DMS53 treated with DMSO at 0.1 percent for 48 hours (cell line): ENCODE measurements at regions not wholly inside any gene's neighbourhood (a gene's known extent, or its start where the extent isn't known, plus 50 kb on each side); places are given as distances from the start of the nearest gene placed in this dataset.

Experiments
- DNase-seq: peaks from one replicate; lab custom pipeline; 2025; ENCODE audit not compliant: unreplicated experiment; lab: John Stamatoyannopoulos, UW

DNA sequence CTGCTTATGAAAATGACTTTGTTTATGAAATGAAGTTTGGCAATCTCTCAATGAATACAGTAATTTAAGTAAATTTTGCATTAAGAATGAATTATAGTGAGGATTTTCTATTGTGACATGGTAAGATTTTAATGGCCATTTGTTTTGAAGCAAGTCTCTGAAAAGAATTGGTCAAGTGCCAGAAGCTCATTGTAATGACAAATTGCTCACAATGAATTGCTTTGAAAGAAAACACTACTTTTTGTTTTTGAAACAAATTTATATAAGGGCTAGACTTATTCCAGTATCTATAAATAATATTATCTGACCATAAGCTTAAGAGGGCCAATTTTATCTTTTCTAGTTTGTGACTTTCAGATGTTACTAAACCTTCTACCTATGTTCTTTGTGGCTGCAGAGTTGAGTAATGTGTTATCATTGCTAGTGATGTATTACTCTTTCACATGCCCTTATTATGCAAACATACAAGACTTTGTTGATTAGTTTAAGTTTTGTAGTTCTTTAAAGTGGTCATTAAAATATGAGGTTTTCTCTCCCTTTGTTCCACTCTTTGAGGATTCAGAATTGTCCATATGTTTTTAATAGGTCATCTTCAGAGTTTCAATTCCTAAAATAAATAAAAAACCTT is 93.0 kb upstream of the ZNF608 start:
- no peak for DNase-seq

GRCh38 chr5:124841829-124842712 is 95.6 kb upstream of the ZNF608 start:
- DNase-seq = no peak

DNA sequence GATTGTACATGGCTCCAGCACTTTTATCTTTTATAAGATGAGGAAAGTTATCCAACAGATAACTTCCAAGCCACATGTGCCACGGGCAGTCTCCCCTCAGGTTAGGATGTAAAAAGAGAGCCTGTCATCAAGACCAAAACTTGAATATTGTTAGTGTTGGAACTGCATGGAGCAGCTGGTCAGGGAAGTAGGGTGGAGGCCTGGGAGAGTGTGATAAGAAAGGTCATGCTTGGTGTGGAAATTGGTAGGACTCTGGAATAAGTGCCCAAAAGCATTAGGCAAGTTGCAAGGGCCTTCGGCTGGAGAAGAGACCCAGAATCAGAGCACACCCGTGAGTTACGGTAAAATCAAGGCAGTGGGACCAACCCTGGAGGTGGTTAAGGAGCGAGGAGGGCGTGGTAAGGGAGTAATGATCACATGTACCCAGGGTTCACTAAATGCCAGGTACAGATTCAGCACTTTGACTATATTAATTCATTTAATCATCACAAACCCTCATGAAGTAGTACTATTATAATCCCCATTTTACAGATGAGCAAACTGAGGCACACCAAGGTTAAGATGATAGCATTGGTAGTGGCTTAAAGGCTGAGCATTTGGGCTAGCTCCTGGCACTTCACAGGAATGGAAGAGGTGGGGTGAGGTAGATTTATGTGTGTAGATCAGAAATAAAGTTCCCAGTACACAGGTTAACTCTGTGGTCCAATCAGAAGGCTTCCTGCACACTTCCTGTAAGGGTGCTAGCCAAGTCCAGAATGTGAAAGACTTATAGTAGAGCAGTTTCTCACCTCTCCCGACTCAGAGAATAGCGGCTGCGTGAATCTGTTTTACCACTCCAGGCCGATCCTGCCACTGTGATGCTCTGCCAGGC is 96.5 kb upstream of the ZNF608 start:
- no peak for DNase-seq

DNA sequence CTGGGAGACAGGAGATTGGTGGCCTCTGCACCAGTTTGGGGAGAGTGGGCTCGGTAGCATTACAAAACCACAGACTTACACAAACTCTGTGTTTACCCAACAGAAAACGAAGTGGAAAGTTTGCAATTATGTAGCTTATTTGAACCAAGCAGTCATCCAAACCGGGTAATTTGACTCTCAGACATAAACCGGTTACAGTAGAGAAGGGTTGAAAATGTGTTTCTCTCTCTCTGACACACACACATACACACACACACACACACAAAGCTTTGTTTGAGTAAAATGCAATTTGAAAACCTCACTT is 97.1 kb upstream of the ZNF608 start:
- no peak for DNase-seq

DNA sequence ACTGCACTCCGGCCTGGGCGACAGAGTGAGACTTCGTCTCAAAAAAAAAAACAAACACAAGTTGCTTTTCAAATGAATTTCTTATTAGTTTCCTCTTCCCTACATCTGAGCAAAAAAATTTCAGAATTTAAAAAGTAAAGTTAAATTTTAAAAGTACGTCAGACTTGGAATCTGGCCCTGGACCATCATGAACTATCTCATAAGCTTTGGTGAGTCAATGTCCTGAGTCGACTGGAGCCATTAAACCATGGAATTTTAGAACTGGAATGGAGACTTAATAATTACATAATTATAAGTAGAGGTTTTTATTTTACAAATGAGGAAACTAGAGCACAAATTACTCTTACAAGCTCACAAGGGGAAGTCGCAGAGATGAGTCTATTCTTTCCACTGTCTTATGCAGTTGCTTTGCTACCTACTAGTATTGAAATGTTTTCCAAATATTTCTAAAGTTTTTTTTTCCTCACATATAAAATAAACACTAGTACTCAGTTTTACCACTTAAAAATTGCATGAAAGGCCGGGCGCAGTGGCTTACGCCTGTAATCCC is 98.0 kb upstream of the ZNF608 start:
- no peak for DNase-seq

GRCh38 chr5:124847907-124848306 is 101.5 kb upstream of the ZNF608 start:
- DNase-seq = peak; percentile 59

GRCh38 chr5:124849774-124850173 is 103.3 kb upstream of the ZNF608 start:
- DNase-seq = no peak

DNA sequence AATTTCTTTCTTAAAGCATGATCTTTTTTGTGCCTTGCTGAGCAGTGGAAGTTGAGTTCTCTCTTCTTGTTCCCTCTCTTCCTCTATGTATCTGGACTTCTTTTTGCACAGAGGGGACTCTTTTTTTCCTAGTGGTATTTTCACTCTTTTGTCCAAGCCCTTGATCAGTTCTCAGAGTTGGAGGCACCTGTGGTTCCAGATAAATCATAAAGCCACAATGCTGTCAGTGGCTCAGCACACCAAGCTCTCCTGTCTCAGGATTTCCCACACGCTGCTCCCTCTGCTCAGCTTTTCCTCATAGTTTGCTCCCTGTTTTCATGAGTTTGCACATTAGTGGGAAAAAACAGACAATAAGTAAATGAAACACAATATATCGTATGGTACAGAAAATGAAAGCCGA is 110.3 kb upstream of the ZNF608 start:
- no peak for DNase-seq

DNA sequence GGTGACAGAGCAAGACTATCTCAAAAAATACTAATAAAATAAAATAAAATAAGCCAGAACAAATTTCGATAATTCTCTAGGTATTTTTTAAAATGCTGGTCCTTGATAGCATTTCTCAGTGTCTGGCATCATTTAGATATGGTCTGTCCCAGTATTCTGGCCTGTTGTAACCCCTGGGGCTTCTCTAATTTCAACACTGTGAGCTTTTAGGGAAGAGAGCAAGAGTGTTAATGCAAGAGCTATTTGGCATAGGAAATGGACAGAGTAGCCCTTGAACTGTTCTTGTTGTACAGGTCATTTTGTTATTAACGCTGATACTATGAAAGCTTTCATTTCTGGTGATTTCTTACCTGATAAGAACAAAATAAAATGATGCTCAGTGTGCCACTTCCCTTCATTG is 112.2 kb upstream of the ZNF608 start:
- DNase-seq = no peak

DNA sequence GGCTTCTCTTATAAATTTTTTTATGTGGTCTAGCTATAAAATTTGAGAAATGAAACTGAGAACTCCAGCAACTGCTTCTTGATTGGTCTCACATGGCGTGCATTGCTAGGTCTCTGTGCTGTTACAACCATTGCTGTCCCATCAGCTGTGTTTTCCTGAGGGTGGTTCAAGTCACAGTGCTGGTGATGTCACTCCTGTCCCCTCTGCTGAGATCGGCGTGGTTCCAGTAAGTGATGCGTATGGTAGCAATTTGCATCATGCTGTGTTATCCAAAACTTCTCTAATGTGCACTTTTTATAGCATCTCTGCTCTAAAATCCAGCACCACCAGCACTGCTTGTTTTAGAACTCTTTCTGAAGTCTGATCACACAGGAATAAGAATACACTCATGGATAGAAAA is 112.6 kb upstream of the ZNF608 start:
- no peak for DNase-seq

GRCh38 chr5:124859556-124860290 is 113.3 kb upstream of the ZNF608 start:
- DNase-seq = no peak

GRCh38 chr5:124860291-124860655 is 113.8 kb upstream of the ZNF608 start:
- no peak for DNase-seq

GRCh38 chr5:124865066-124865465 is 118.6 kb upstream of the ZNF608 start:
- DNase-seq = no peak

DNA sequence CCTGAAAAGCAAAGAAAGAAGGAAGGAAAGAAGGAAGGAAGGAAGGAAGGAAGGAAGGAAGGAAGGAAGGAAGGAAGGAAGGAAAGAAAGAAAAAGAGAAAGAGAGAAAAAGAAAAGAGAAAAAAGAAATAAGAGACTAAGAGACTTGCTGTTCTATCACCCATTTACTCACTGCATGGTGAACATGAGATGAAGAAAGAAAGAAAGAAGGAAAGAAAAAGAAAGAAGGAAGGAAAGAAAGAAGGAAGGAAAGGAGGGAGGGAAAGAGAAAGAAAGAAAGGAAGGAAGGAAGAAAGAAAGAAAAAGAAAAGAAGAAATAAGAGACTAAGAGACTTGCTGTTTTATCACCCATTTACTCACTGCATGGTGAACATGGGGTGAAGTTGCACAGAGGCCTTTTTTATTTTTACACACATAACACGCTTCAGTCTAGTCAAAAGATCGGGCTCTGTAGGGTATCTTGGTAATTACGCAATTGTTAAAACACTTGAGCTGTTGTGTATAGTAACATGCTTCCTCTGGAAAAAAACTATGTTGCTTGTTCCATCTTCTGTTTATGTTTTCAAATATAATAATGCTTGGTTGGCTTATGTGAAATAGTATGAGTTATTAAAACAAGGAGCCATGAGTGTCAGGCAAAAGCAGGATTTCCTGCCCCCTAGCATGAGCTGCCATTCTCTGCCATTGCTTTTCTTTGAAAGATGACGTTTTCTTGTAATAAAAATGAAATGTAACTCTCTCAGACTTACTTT is 119.3 kb upstream of the ZNF608 start:
- DNase-seq = no peak

- no peak for DNase-seq
These were observed 120.1 kb upstream of the ZNF608 start for GRCh38 chr5:124866355-124867136.

GRCh38 chr5:124867137-124867704 is 120.8 kb upstream of the ZNF608 start:
- DNase-seq = no peak

DNA sequence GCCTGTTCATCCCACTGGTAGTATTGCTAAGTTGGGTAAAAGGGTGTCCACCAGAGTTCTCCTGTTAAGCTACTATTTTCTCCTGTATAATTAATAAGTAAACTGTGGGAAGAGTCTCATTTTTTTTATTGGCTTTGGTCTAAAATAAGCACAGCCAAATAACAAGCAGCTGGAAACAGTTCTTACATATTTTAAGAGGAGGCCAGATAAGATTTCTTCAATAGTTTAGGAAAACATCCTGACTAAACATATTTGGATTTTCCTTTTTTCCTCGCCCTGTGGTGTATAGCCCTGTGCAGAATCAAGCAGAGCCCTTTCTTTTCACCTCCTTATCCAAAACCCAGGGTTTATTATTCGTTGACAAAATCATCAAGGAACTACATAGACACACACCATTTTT is 122.2 kb upstream of the ZNF608 start:
- DNase-seq = no peak

DNA sequence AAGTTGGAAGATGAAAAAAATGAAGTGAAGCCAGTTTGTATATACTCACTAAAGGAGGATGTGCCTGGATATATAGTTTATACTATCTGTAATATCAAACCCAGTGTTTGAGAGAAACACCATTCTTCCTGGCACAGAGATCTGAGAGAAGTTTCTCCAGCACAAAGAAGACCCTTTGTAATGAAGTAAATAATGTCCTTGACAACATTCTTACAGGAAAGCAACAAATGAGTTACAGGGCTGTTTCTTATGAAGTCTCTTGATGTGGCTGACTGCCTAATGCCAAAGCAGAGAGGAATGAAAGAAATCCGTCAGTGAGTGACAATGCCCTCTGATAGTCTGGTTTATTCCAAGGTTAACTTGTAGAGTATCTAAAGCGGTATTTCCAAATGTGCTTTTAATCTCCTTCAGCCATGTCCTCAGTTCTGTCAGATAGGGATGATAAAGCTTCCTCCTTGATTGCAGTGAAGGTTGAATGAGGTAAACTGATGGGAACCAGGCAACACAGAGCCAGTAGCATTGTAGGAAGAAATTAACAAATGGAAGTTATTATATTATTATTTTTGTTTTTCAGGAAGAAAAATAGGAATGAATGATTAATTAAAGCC is 123.1 kb upstream of the ZNF608 start:
- DNase-seq = no peak

- no peak for DNase-seq
These were observed 123.6 kb upstream of the ZNF608 start for GRCh38 chr5:124870070-124870469.
